MV-4-11 (cell line): ENCODE measurements at regions not wholly inside any gene's neighbourhood (a gene's known extent, or its start where the extent isn't known, plus 50 kb on each side); places are given as distances from the start of the nearest gene placed in this dataset.

Source experiments
- DNase-seq: peaks from one replicate; lab custom pipeline; 2025; lab: John Stamatoyannopoulos, UW

- no peak for DNase-seq
These were observed 436.0 kb upstream of the ADARB2 start for GRCh38 chr10:2173327-2173726.

- DNase-seq, result no peak
These were observed 428.6 kb upstream of the ADARB2 start for GRCh38 chr10:2165771-2166460.

GRCh38 chr10:2150288-2150687, 413.0 kb upstream of the ADARB2 start:
- DNase-seq, result no peak

GRCh38 chr10:2145926-2146478, 408.7 kb upstream of the ADARB2 start:
- DNase-seq, result peak; percentile 78

GRCh38 chr10:2145491-2145890, 408.2 kb upstream of the ADARB2 start:
- DNase-seq, result no peak

- no peak for DNase-seq
These were observed 407.3 kb upstream of the ADARB2 start for GRCh38 chr10:2144584-2144983.

- DNase-seq, result no peak
These were observed 406.0 kb upstream of the ADARB2 start for GRCh38 chr10:2143213-2143835.

- no peak for DNase-seq
These were observed 402.4 kb upstream of the ADARB2 start for GRCh38 chr10:2139746-2140145.

GRCh38 chr10:2137549-2138174, 400.3 kb upstream of the ADARB2 start:
- no peak for DNase-seq

- DNase-seq, result no peak
These were observed 393.5 kb upstream of the ADARB2 start for GRCh38 chr10:2130705-2131305.

- no peak for DNase-seq
These were observed 391.7 kb upstream of the ADARB2 start for GRCh38 chr10:2128991-2129390.

- no peak for DNase-seq
These were observed 386.8 kb upstream of the ADARB2 start for GRCh38 chr10:2124135-2124534.

GRCh38 chr10:2122431-2123124, 385.3 kb upstream of the ADARB2 start:
- DNase-seq, result no peak

GRCh38 chr10:2121929-2122328, 384.6 kb upstream of the ADARB2 start:
- no peak for DNase-seq

- DNase-seq, result no peak
These were observed 384.0 kb upstream of the ADARB2 start for GRCh38 chr10:2121315-2121714.

GRCh38 chr10:2120746-2121145, 383.4 kb upstream of the ADARB2 start:
- DNase-seq, result no peak

- DNase-seq, result no peak
These were observed 382.0 kb upstream of the ADARB2 start for GRCh38 chr10:2119316-2119715.

- DNase-seq, result no peak
These were observed 380.9 kb upstream of the ADARB2 start for GRCh38 chr10:2118201-2118600.

- DNase-seq, result no peak
These were observed 380.3 kb upstream of the ADARB2 start for GRCh38 chr10:2117641-2118040.

- DNase-seq, result no peak
These were observed 374.6 kb upstream of the ADARB2 start for GRCh38 chr10:2111965-2112364.

GRCh38 chr10:2108496-2108895, 371.2 kb upstream of the ADARB2 start:
- no peak for DNase-seq

- DNase-seq, result no peak
These were observed 369.3 kb upstream of the ADARB2 start for GRCh38 chr10:2106641-2107040.
